GM21723 (cell line): ENCODE measurements at regions not wholly inside any gene's neighbourhood (a gene's known extent, or its start where the extent isn't known, plus 50 kb on each side); places are given as distances from the start of the nearest gene placed in this dataset.

ENCODE experiments used
- ATAC-seq: cut with Tn5 transposase; IDR thresholded peaks from one replicate; pipeline ENCODE4 v1.9.1; 2021; ENCODE audit warnings: mild to moderate bottlenecking, moderate library complexity; ENCODE audit not compliant: unreplicated experiment

GRCh38 chr6:169940481-169941271, 189.3 kb downstream of the ERMARD start:
- no peak for ATAC-seq

- no peak for ATAC-seq
These were observed 188.2 kb downstream of the ERMARD start for GRCh38 chr6:169939554-169940164.

GRCh38 chr6:169938731-169939130, 187.3 kb downstream of the ERMARD start:
- no peak for ATAC-seq

GRCh38 chr6:169938262-169938701, 186.9 kb downstream of the ERMARD start:
- ATAC-seq, result no peak

- ATAC-seq, result no peak
These were observed 186.2 kb downstream of the ERMARD start for GRCh38 chr6:169937389-169938261.

- ATAC-seq, result no peak
These were observed 185.0 kb downstream of the ERMARD start for GRCh38 chr6:169936355-169936975.

GRCh38 chr6:169935861-169936260, 184.4 kb downstream of the ERMARD start:
- no peak for ATAC-seq

GRCh38 chr6:169935348-169935718, 183.9 kb downstream of the ERMARD start:
- ATAC-seq, result no peak

- ATAC-seq, result no peak
These were observed 183.4 kb downstream of the ERMARD start for GRCh38 chr6:169934699-169935347.

- no peak for ATAC-seq
These were observed 182.6 kb downstream of the ERMARD start for GRCh38 chr6:169933839-169934698.

GRCh38 chr6:169933251-169933821, 181.9 kb downstream of the ERMARD start:
- no peak for ATAC-seq

- ATAC-seq, result no peak
These were observed 181.1 kb downstream of the ERMARD start for GRCh38 chr6:169932491-169932890.

- no peak for ATAC-seq
These were observed 179.8 kb downstream of the ERMARD start for GRCh38 chr6:169931261-169931660.

- no peak for ATAC-seq
These were observed 179.4 kb downstream of the ERMARD start for GRCh38 chr6:169930799-169931198.

GRCh38 chr6:169927711-169928110, 176.3 kb downstream of the ERMARD start:
- no peak for ATAC-seq

- no peak for ATAC-seq
These were observed 175.4 kb downstream of the ERMARD start for GRCh38 chr6:169926617-169927417.

GRCh38 chr6:169923468-169924464, 172.3 kb downstream of the ERMARD start:
- no peak for ATAC-seq
